Lower leg skin (tissue), 3 donors: ENCODE measurements at regions not wholly inside any gene's neighbourhood (a gene's known extent, or its start where the extent isn't known, plus 50 kb on each side); places are given as distances from the start of the nearest gene placed in this dataset.

Experiments
- POLR2A ChIP-seq, 2 donors: fragments of 450-650 bp; IDR thresholded peaks; one replicate each; pipeline ENCODE4 v1.6.1; 2016 to 2017; ENCODE audit warnings: antibody characterized with exemption in 2 of 2, mild to moderate bottlenecking in 1 of 2, moderate library complexity in 1 of 2
- TF ChIP-seq, protein P1 (sequence below), 3 donors: fragments of 450-650 bp; IDR thresholded peaks; one replicate each; pipeline ENCODE4 v1.5.1; 2016; ENCODE audit warnings: antibody characterized with exemption in 3 of 3, mild to moderate bottlenecking in 3 of 3, moderate library complexity in 2 of 3

DNA sequence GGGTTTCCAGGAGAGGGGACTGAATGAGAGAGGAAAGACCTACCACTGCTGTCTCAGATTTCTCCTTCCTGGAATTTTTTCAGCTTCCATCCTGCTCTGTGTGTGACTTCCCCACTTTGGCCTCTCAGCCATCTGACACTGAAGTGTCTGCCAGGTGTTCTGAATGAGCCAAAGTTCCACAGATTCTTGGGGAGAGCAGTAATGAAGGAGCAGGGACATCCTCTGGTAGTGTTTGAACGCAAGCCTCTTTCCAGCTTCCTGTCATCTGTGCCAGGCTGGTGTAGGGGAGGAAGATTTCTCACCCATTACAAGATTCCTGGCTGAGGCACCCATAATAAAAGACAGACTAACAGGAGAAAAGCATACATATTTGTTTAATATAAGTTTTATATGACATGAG, 141.7 kb upstream of the NRXN3 start:
- TF ChIP-seq, protein P1, sequence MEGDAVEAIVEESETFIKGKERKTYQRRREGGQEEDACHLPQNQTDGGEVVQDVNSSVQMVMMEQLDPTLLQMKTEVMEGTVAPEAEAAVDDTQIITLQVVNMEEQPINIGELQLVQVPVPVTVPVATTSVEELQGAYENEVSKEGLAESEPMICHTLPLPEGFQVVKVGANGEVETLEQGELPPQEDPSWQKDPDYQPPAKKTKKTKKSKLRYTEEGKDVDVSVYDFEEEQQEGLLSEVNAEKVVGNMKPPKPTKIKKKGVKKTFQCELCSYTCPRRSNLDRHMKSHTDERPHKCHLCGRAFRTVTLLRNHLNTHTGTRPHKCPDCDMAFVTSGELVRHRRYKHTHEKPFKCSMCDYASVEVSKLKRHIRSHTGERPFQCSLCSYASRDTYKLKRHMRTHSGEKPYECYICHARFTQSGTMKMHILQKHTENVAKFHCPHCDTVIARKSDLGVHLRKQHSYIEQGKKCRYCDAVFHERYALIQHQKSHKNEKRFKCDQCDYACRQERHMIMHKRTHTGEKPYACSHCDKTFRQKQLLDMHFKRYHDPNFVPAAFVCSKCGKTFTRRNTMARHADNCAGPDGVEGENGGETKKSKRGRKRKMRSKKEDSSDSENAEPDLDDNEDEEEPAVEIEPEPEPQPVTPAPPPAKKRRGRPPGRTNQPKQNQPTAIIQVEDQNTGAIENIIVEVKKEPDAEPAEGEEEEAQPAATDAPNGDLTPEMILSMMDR (IDR thresholded peaks at IDR 0.05): no peak
- TF ChIP-seq POLR2A (IDR thresholded peaks at IDR 0.05): no peak
